ENCODE measurements at regions not wholly inside any gene's neighbourhood (a gene's known extent, or its start where the extent isn't known, plus 50 kb on each side); places are given as distances from the start of the nearest gene placed in this dataset.

- DNase-seq (ENCODE audit: low spot score), result no peak
These were observed 1790.8 kb upstream of the PCDH20 start for GRCh38 chr13:63206461-63206860.

- DNase-seq (ENCODE audit: low spot score), result no peak
These were observed 1785.8 kb upstream of the PCDH20 start for GRCh38 chr13:63201493-63201892.

GRCh38 chr13:63199508-63199907, 1783.9 kb upstream of the PCDH20 start:
- DNase-seq (ENCODE audit: low spot score), result no peak

DNA sequence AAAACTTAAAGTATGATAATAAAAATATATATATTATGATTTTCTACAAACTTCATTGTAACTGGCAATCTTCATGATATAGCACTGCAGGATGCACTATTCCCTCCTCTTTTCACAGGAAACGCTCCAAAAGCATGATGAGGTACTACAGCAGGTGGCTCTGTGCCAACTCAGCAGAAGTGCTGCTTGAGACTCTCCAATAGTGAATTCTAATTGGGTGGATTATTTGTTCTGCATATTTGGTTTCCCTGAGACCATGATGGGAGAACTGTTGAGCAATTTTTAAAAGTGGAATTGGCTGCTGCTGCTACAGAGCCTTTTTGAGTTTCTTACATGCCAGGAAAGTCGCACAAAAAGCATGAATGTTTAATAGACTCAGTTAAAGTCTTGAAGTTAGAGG, 1782.4 kb upstream of the PCDH20 start:
- no peak for DNase-seq (ENCODE audit: low spot score)

DNA sequence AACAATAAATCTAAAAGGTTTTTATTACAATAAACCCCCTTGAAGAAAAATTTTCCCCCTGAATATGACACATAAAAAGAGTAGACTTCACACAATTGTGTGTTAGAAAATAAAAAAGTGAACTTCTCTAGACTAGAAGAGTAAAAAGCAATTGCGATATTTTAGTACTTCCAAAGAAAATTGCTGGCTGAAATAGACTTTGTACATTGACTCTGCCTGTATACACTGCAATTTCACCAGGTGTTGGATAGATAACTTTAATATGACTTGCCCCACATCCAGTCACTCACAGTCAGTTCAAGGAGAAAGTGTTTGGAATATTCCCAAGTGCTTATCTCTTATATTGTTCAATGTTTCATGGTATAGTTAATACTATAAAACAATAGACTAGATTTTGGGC, 1780.1 kb upstream of the PCDH20 start:
- DNase-seq (ENCODE audit: low spot score), result no peak

DNA sequence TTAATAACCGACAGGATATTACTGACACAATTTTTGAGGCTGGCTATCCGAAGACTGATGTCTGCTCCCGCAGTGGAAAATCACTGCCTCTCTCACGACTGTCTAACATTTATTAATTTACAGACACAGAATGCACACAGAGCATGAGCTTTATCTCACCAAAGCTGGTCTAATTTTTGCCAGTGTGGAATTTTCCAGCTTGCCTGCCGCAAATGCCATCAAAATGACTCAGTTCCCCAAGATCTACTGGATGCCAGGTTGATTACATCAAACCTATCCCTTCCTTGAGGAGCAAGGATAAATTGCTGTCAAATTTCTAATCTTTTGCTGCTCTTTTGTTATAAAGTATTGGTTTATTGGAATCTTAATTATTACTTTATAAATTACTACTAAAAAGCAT, 1775.1 kb upstream of the PCDH20 start:
- no peak for DNase-seq (ENCODE audit: low spot score)

DNA sequence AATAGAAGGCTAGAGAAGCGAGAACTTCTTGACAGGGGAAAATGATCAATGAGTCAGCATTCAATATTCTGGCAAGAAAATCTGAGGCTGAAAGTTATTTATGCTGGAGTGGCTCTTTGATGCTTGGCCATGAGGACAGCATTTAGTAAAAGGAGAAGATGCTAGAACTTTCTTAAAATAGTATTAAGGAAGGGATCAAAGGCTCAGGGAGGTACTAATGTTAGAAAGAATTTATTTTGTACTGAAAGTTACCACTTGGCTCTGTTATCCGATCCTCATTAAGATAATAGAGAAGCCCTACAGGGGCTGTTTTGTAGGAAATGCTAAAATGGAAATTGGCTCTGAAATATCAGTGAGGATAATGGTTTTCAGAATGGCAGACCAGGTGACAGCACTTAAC, 1774.6 kb upstream of the PCDH20 start:
- no peak for DNase-seq (ENCODE audit: low spot score)

DNA sequence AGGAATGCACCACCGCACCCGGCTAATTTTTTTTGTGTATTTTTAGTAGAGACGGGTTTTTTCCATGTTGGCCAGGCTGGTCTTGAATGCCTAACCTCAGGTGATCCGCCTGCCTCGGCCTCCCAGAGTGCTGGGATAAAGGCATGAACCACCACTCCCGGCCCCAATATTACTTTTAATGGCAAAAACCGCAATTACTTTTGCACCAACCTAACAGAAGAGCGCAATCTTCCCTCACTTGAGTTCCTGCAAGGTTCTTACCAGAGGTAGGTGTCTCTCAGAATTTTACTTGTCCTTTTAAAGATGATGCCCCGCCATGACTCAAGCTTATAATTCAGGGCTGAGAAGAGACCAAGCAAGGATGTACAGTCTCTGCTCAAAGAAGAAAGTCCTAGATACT, 1774.1 kb upstream of the PCDH20 start:
- DNase-seq (ENCODE audit: low spot score), result no peak

DNA sequence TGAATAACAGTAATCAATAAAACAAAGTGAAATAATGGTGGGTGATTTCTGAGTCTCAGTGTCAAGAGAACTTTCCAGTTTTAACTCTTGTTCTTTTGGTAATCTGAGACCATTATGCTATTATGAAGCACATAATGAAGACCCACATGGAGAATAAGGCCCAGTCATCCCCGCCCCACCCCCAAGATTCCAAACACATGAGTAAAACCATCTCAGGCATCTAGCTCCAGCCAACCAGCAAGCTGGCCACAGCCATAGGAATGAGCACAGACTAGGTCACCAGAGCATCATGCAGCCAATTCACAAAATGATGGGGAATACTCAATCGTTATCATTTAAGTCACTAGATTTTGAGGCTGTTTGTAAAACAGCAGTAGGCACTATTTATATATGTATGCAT, 1769.0 kb upstream of the PCDH20 start:
- DNase-seq (ENCODE audit: low spot score), result peak; percentile 63

DNA sequence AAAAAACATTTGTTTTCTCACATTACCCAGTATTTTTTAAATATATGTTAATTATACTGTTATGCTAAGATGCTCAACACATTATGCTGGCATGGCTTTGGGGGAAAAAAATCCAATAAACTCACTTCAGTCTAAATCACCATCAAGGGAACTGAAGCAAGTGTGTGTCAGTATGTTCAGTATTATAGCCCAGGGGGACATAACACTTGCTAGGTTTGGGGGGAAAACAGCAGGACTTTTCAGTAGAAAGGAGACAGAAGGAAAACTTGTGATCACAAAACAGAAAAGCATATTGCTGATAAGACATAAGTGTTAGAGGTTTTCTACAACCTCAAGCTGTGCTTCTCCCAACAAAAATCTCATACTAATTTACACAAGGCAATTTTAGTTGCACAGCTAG, 1759.9 kb upstream of the PCDH20 start:
- no peak for DNase-seq (ENCODE audit: low spot score)

DNA sequence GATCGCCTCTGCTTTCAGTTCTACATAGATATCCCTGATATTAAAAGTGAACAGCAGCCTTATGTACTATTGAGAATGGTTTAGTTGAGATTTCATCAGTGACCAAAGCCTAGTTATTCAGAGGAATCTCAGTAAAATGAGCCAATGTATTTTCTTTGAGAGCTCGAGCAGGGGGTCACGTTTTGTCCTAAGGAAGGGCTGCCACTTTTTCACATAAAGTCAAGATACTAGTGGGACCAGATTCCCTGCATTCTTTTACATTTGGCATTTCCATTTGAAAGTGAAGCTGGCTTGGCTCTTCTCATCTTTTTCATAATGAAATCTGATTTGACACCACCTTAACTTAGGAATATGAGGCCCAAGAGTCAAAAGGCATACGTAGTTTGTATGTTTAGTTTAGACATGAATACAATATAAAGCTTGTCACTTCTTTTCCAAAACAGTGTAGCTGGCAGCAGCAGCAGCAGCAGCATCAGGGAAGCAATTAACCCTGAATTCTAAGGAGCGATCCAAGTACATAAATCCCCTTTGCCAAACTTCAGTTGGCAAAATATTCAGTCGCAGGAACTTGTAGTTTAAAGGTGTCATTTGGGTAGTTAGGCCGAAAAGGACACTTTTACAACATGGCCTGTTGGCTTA, 1752.2 kb upstream of the PCDH20 start:
- no peak for DNase-seq (ENCODE audit: low spot score)

DNA sequence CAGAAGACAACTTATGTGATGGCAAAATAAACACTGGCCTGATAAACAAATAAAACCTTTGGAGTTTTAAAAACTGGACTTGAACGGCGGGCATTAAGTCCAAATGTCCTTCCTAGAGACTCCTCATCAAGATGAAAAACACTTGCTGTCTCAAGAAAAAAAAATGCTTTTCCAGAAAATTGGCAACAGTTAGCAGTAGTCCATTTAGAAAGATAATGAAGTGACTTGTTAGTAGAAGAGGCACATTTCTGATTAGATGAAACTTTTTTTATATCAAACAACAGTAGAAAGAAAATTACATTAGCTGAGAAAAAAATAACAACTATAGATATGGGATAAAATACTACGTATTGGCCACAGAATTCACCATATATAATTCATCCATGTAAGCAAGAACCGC, 1750.7 kb upstream of the PCDH20 start:
- no peak for DNase-seq (ENCODE audit: low spot score)

DNA sequence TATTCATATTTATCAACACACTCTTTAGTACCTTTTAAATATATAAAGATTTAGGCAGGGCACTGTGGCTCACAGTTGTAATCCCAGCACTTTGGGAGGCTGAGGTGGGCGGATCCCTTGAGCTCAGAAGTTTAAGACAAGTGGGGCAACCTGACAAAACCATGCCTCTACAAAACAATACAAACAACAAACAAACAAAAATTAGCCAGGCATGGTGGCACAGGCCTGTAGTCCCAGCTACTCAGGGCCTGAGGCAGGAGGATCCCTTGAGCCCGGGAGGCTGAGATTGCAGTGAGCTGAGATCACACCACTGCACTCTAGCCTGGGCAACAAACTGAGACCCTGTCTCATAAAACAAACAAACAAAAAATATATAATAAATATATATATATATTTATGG, 1748.3 kb upstream of the PCDH20 start:
- DNase-seq (ENCODE audit: low spot score), result no peak

- no peak for DNase-seq (ENCODE audit: low spot score)
These were observed 1745.6 kb upstream of the PCDH20 start for GRCh38 chr13:63161219-63161618.

GRCh38 chr13:63156816-63157215, 1741.2 kb upstream of the PCDH20 start:
- no peak for DNase-seq (ENCODE audit: low spot score)

GRCh38 chr13:63149375-63149774, 1733.7 kb upstream of the PCDH20 start:
- no peak for DNase-seq (ENCODE audit: low spot score)

DNA sequence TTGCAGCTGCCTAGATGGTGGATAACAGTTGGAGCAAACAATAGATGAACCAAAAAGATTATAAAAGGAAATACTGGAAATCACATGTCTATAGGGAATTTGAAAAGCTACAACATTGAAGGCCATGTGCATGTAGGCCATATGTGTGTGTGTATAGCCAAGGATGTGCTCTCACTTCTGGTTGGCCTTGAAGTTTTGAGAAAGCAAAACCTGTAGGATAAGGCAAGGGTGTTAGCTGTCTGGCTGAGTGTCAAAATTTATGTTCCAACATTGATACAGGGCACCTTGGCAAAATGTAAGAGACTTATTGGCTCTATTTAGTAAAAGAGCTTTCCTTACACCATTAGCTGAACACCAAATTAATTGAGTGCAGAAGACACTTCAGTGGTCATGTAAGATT, 1723.6 kb upstream of the PCDH20 start:
- DNase-seq (ENCODE audit: low spot score), result no peak

DNA sequence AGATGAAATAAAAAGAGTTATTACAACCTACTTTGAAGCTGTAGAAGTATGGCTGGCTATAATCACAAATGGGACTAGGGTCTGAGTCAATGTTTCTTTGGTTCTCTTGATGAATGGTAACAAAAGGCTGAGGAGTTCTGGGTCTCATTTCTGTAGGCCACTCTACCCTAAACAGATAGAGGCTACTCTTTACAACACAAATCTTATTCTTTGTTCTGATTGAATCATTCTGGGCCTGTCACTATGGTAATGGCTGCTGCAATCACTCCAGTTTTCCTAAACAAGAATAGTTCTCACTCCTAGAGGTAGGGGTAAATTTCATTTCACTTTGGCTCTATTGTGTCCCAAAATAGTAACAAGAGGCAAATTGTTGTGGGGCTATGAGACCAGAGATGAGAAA, 1714.3 kb upstream of the PCDH20 start:
- no peak for DNase-seq (ENCODE audit: low spot score)

- DNase-seq (ENCODE audit: low spot score), result no peak
These were observed 1713.1 kb upstream of the PCDH20 start for GRCh38 chr13:63128716-63129115.

DNA sequence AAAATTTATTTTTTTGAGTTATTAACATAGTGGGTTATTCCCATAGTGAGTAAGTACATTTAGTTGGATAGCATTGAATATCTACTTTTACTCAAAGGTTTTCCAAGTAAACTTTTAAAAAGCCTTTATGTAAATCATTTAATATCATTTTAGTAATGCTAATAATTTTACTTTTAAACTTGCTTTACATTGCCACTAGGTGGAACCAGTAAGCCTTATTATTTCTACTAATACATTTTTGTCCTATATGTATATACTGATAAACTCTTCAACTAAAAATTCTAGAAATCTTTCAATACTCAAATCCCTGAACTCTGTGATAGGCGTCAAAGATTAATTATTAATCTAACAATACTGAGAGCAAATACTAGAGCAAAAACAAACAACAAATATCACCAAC, 1709.2 kb upstream of the PCDH20 start:
- DNase-seq (ENCODE audit: low spot score), result no peak

GRCh38 chr13:63120883-63121282, 1705.2 kb upstream of the PCDH20 start:
- no peak for DNase-seq (ENCODE audit: low spot score)

DNA sequence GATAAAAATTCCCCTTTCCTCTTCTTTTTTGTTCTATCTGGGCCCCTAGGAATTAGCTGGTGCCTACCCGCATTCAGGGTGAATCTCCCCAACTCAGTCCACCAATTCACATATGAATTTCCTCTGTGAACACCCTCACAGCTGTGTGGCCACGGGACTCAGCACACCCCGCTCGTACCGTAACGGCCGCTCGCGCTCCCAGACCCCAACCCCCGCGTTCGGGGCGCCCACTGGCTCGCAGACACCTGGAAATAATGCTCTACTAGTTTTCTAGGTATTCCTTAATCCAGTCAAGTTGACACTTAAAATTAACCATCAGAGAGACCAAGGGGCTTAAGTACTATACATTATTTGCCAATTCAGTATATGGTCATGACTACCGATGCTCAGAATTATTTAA, 1702.1 kb upstream of the PCDH20 start:
- no peak for DNase-seq (ENCODE audit: low spot score)

GRCh38 chr13:63112799-63113395, 1697.2 kb upstream of the PCDH20 start:
- no peak for DNase-seq (ENCODE audit: low spot score)

DNA sequence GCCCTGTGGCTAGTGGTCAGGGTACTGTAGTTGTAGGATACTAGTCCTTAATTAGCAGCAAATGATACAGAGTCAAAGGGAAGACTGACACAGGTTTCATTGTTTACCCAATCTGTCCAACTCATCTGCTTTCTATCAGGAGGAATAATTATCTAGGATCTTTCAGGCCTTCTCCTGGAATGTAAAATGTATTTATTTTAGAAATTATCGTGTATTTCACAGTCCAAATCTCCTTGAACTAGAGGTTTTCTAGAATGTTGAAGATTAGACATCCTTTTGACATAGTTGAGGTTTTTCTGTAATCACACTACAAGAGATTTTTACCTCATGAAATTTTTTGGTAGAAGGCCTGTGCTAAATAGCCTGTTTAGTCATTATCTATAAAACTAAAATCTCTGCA, 1694.8 kb upstream of the PCDH20 start:
- no peak for DNase-seq (ENCODE audit: low spot score)
